ENCODE measurements at regions not wholly inside any gene's neighbourhood (a gene's known extent, or its start where the extent isn't known, plus 50 kb on each side); places are given as distances from the start of the nearest gene placed in this dataset.
"Not testable (repeated sequence)": the region's sequence is repeated elsewhere in the genome, so short reads cannot be mapped to it uniquely, and the experiment has no call there.

- peak in 1 of 2 experiments; percentile 10 for DNase-seq (ENCODE audit: low read depth in 2 of 2)
Observed at GRCh38 chr7:12884856-12885440, 197.5 kb downstream of the ARL4A start.

- peak; percentile 11 for DNase-seq (ENCODE audit: low read depth in 2 of 2)
Observed at GRCh38 chr7:12888717-12889116, 201.3 kb downstream of the ARL4A start.

DNA sequence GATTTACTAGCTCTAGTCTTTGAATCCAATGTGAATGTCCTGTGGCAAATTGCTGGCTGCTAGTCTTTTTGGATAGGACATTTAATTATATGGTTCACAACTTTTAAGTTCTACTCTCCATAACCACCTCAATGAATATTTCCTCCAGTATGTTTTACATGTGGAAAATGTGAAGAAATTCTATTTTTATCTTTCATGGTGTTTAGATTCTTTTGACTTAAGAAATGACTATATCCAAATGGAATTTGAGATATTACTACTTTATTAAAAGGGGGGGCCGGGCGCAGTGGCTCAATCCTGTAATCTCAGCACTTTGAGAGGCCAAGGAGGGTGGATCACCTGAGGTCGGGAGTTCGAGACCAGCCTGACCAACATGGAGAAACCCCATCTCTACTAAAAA lies 202.0 kb downstream of the ARL4A start:
- no peak for DNase-seq (ENCODE audit: low read depth in 2 of 2)

DNA sequence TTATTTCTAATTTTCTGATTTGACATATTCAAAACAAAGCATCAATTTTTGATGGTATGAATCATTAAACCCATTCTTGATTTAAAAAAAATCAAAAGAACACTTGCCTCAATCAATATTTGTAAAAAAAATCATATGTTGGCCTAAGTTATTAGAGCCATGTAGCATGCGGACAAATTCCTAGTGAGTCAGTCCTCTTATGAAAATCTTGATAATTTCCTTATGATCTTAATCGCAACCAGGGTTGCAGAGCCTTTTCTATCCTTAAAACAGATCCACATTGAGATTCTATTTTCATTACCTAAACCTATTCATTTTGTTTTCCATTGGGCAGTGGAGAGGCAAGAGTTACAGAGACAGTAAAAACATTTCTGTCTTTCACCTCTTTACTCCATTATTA lies 203.2 kb downstream of the ARL4A start:
- DNase-seq (ENCODE audit: low read depth in 2 of 2), result no peak

- DNase-seq (ENCODE audit: low read depth in 2 of 2), result no peak
Observed at GRCh38 chr7:12893292-12893691, 205.9 kb downstream of the ARL4A start.

DNA sequence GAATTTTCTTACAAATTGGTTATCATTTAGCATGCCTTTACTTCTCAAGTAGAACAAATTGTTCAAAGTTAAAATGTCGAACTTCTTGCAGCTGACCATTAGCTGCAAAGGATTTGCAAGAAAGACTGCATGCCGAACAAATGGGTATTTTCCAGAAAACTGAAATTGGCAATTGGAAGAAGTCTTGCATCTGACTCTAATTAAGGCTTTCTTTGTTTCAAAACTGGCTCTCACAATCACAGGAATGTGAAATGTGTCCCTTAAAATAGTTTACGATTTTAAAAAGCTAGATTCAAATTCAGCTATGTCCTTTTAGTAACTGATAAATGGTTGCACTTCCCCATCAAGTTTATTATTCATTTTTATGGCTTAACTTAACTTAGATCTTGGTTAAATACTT lies 207.9 kb downstream of the ARL4A start:
- DNase-seq (ENCODE audit: low read depth in 2 of 2), result no peak

DNA sequence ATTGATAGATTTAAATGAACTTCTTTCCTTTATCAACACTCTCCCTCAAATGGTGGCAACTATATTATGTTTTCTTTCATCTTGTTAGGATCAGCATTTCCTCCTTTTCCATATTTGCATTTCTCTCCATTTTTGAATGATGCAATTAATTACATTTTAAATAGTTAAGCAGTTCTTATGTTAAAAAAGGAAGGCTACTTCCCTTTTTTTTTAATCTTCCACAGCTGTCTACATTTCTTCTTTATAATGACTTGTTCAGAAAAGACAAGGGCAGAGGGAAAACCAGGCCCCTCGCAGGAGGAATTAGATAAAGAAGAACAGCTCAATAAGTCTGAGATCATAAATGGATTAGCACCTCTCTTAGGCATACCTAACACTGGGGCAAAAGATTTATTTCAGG lies 208.9 kb downstream of the ARL4A start:
- no peak for DNase-seq (ENCODE audit: low read depth in 2 of 2)

- no peak for DNase-seq (ENCODE audit: low read depth in 2 of 2)
Observed at GRCh38 chr7:12898004-12898403, 210.6 kb downstream of the ARL4A start.

- no peak for DNase-seq (ENCODE audit: low read depth in 2 of 2)
Observed at GRCh38 chr7:12898620-12899019, 211.2 kb downstream of the ARL4A start.

DNA sequence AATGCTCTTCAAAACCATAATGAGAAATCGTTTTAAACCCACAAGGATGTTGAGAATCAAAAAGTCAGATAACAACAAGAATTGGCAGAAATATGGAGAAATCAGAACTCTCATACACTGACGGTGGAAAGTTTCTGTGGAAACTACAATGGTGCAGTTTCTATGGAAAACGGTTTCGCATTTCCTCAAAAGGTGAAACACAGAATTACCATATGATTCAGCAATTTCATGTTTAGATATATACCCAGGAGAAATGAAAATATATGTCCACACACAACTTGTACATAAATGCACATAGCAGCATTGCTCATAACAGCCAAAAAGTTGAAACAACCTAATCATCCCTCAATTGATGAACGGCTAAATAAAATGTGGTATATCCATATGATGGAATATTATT lies 218.2 kb downstream of the ARL4A start:
- DNase-seq (ENCODE audit: low read depth in 2 of 2), result no peak

DNA sequence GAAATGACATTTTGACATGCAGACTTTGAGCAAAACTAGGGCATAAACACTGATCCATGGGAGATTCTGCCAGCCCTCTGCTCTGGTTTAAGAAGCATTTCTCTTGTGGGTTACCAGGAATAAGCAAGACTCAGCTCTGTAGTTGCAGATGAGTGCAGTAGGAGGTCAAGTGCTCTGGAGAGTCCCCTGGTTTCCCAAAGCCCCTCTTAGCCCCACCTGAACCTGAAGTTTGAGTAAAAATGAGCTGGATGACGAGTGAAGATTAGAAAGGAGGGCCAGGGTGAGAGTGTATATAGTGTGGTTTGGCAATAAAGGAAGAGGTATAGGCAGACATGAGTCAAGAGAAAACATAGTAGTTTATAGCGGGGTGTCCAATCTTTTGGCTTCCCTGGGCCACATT lies 220.3 kb downstream of the ARL4A start:
- DNase-seq (ENCODE audit: low read depth in 2 of 2), result no peak

- DNase-seq (ENCODE audit: low read depth in 2 of 2), result no peak
Observed at GRCh38 chr7:12909483-12909882, 222.1 kb downstream of the ARL4A start.

DNA sequence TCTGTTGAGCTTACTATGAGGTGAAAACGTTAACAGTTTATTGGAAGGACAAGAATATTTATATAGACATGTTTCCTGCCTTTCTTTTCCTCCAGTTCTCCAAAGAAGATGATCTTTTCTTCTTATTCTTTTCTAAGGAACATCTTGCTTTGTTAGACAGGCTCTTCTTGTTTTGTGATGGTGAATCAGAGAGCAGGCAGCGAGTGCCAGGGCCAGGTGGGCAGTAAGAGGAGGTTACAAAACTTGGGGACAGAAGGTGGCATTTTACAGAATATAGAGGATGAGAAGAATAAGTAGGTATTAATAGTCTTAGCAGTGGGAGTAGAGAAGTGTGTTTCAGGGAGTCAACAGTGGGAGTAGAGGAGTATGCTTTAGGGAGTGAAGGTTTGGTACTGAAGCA lies 223.6 kb downstream of the ARL4A start:
- no peak for DNase-seq (ENCODE audit: low read depth in 2 of 2)

- DNase-seq (ENCODE audit: low read depth in 2 of 2), result no peak
Observed at GRCh38 chr7:12913002-12913401, 225.6 kb downstream of the ARL4A start.

DNA sequence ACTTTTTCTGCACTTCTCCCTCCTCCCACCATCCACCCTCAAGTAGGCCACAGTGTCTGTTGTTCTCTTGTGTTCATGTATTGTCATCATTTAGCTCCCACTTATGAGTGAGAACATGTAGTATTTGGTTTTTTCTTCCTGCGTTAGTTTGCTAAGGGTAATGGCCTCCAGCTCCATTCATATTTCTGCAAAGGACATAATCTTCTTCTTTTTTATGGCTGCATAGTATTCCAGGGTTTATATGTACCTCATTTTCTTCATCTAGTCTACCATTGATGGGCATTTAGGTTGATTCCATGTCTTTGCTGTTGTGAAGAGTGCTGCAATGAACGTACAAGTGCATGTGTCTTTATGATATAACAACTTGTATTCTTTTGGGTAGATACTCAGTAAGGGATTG lies 230.4 kb downstream of the ARL4A start:
- DNase-seq (ENCODE audit: low read depth in 2 of 2), result no peak

DNA sequence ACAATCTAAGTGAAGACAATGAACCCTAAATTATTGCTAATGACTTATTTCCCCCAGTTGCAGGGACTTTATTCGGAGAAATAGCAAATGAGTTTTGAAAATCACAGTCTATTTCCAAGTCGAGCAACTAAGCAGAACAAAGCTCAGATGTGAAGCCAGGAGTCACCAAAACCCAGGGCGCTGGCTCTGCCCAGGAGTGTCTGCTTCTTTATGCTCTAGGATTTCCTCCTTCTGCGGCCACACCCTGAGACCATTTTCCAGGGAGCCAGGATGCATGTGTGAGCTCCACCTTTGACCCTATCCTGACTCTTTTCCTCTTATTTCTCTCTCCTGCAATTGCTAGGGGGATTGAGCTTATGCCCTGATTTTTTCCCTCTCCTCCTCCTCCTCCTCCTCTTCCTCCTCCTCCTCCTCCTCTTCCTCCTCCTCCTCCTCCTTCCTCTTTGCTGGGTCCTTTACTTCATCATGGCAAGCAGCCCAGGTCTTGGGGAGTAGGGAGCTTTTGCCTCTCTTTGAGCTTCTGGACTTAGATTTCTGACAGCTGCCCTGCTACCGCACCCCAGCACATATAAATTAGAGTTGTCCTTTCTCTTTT lies 234.4 kb downstream of the ARL4A start:
- no peak for DNase-seq (ENCODE audit: low read depth in 2 of 2)

DNA sequence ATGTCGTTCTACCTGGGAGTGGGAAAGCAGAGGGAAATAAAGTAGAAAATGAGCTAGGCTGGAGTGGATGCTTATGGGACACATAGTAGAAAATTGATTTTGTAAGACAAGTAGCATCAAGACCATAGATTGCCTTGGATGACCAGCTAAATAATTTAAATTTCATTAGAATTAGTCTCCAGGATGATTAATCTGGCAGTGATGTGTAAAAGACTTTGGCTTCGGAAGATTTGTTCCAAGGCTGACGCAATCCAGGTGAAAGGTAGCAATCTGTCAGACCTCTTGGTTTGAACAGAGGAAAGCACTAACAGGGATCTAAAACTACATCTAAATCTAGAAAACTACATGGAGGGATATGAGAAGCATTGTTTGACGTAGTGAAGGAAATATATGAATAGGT lies 236.5 kb downstream of the ARL4A start:
- DNase-seq (ENCODE audit: low read depth in 2 of 2), result no peak

GRCh38 chr7:12926206-12926605 lies 238.8 kb downstream of the ARL4A start:
- no peak for DNase-seq (ENCODE audit: low read depth in 2 of 2)

GRCh38 chr7:12927635-12928434 lies 240.4 kb downstream of the ARL4A start:
- no peak for DNase-seq (ENCODE audit: low read depth in 2 of 2)

DNA sequence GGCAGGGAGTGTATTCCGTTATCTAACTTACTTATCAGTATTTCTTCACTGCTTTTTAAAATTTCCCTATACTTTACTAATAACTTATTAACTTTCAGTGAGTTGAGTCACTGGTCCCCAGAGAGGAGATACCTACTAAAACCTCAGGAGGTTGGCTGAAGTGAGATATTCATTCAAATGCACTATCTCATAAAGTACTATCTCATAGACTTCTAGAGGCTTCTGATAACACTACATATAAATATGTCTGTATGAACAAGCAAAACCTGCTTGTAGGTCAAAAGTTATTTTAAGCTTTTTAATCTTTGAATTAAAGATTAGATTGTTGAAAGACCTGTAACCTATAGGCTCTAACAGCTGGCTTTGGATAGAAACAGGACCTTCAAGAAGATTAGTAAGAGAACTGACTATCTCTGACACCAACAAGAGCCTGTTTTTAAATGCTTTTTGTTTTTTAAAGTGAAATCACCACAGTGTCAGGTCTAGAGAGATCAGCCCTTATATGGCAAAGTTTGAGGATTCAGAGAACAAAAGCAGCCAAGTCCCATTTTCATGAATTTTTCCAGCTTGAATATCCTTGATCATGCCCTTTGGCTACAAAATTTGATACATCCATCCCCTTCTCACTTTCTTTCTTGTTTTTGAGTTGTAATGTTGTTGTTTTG lies 242.2 kb downstream of the ARL4A start:
- no peak for DNase-seq (ENCODE audit: low read depth in 2 of 2)

DNA sequence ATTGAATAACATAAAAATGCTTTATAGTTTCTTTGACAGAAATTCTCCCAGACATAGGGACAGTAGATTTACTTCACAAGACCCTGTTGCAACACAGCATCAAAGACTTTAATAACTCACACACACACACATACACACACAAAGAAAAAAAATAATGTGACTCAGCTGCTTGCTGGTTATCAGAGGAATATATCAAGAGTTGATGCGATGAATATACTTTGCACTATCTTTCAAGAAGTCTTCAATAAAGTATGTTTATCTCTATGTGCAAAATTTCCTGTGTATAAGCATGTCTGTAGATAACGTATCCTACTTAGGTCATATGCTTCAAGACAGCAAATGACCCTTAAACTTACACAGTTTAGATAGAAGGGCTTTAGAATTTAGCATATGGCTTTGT lies 243.1 kb downstream of the ARL4A start:
- no peak for DNase-seq (ENCODE audit: low read depth in 2 of 2)

DNA sequence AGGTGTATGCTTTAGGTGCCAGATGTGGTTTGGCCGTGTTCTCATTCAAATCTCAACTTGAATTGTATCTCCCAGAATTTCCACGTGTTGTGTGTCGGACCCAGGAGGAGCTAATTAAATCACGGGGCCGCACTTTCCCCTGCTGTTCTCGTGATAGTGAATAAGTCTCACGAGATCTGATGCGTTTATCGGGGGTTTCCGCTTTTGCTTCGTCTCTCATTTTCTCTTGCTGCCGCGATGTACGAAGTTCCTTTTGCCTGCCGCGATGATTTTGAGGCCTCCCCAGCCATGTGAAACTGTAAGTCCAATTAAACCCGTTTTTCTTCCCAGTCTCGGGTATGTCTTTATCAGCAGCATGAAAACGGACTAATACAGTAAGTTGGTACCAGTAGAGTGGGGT lies 244.0 kb downstream of the ARL4A start:
- DNase-seq (ENCODE audit: low read depth in 2 of 2), result not testable (repeated sequence)

GRCh38 chr7:12939694-12940093 lies 252.3 kb downstream of the ARL4A start:
- DNase-seq (ENCODE audit: low read depth in 2 of 2), result no peak

Data from fibroblast of skin of left quadriceps (primary cell).